ENCODE measurements at regions not wholly inside any gene's neighbourhood (a gene's known extent, or its start where the extent isn't known, plus 50 kb on each side); places are given as distances from the start of the nearest gene placed in this dataset.

DNA sequence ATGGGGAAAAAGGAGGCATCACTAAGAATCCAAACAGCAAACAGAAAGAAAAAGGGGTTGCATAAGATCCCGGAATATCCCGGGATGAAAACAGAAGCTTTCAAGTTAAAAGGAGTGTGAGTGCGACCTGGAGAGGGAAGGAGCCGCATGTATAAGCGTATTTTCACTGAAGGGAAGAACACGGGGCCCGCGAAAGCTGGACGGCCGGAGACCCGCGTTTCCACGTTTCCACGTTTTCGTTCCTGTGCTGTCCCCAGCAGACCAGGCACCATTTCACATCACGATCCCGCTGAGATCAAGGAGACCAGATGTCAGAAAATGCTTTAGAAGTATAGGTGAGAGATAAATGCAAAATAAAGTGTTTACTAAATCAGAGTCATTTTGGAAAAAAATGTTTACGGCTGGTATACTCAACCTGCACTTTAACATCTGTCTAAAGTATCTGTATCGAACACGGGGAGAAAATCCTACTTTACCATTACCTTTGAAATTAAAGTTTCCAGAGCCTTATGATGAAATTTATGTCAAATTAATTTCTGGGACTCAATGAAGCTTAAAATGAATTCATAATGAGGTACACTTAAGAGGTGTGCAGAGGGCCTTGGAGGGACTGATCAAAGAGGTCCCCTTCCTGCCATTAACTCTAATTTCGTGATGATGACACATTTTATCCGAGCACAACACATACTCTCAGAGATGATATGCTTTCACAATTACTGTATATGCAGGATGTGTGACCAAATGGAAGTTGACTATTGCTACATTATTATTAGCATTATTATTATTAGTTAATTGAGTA, 71.0 kb upstream of the SALL3 start:
- no peaks in the 10 kb centered on the region for H3K9me3 ChIP-seq
- no peaks in the 10 kb centered on the region for H3K36me3 ChIP-seq
- H3K4me3 ChIP-seq: no peak overlapping the region
- DNase-seq (ENCODE audit: low spot score) (no peak), ATAC-seq (ENCODE audit: insufficient number of reproducible peaks, low FRiP score, low read depth) (no peak)
- no peaks in the 10 kb centered on the region for H3K4me1 ChIP-seq (ENCODE audit: control insufficient read depth in 1 of 2, low read depth in 2 of 2)
- no peak overlapping the region for H3K27ac ChIP-seq
- TF ChIP-seq, protein P1, sequence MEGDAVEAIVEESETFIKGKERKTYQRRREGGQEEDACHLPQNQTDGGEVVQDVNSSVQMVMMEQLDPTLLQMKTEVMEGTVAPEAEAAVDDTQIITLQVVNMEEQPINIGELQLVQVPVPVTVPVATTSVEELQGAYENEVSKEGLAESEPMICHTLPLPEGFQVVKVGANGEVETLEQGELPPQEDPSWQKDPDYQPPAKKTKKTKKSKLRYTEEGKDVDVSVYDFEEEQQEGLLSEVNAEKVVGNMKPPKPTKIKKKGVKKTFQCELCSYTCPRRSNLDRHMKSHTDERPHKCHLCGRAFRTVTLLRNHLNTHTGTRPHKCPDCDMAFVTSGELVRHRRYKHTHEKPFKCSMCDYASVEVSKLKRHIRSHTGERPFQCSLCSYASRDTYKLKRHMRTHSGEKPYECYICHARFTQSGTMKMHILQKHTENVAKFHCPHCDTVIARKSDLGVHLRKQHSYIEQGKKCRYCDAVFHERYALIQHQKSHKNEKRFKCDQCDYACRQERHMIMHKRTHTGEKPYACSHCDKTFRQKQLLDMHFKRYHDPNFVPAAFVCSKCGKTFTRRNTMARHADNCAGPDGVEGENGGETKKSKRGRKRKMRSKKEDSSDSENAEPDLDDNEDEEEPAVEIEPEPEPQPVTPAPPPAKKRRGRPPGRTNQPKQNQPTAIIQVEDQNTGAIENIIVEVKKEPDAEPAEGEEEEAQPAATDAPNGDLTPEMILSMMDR (IDR thresholded peaks at IDR 0.05): no peak
- no peaks in the 10 kb centered on the region for H3K27me3 ChIP-seq (replicated peaks; ENCODE audit: insufficient read depth)

GRCh38 chr18:78911751-78912283, 67.8 kb upstream of the SALL3 start:
- Histone ChIP-seq H3K4me1 (ENCODE audit: control insufficient read depth in 1 of 2, low read depth in 2 of 2) (no peaks in the 10 kb centered on the region), H3K36me3 (no peaks in the 10 kb centered on the region), H3K27me3 (replicated peaks; ENCODE audit: insufficient read depth) (no peaks in the 10 kb centered on the region), H3K4me3 (no peak overlapping the region), H3K9me3 (no peaks in the 10 kb centered on the region), H3K27ac (no peak overlapping the region)
- TF ChIP-seq, protein P1 (IDR thresholded peaks at IDR 0.05): no peak
- DNase-seq (ENCODE audit: low spot score) (no peak), ATAC-seq (ENCODE audit: insufficient number of reproducible peaks, low FRiP score, low read depth) (no peak)

DNA sequence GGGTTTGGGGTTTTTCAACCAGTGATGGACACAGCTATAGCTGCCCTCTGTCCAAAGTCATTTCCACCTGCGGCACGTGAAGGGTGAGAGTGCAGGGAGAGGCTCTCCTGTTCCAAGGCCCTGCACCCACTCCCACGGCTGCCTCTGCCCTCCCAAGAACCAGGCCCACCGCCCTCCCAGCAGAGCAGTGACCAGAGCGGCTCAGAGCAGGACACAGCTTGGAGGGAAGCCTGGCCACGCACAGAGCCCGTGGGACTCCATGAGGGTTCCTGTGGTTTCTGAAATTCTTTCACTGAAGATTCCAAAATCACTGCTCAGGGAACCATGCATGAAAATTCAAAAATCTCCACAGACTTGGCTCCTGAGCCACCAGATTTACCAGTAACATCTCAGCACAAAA, 67.3 kb upstream of the SALL3 start:
- TF ChIP-seq, protein P1 (IDR thresholded peaks at IDR 0.05): no peak
- no peak for ATAC-seq (ENCODE audit: insufficient number of reproducible peaks, low FRiP score, low read depth)
- H3K4me1 ChIP-seq (ENCODE audit: control insufficient read depth in 1 of 2, low read depth in 2 of 2): no peaks in the 10 kb centered on the region

DNA sequence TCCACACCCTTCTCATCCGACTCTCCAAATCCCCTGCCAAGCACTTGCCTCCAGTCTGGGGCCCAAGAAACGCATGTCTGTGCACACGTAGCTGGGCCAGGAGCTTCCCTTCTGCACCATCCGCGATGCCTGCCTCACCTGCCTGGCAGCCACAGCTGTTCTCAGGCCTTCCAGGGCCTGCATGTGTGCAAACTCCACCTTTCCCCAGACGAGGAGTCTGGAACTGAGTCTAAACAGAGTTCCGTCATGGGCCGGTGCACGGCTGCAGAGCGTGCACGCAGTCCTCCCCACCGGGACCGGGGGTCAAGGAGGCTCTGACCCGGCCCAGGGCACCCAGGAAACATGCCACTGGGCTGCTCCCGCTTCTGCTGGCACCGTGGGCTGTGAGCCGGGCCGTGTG, 66.8 kb upstream of the SALL3 start:
- DNase-seq (ENCODE audit: low spot score): no peak
- no peak for ATAC-seq (ENCODE audit: insufficient number of reproducible peaks, low FRiP score, low read depth)
- H3K4me1 ChIP-seq (ENCODE audit: control insufficient read depth in 1 of 2, low read depth in 2 of 2): no peaks in the 10 kb centered on the region

More for the DNA sequence above, 67.3 kb upstream of the SALL3 start:
- no peak overlapping the region for H3K27ac ChIP-seq
- H3K36me3 ChIP-seq: no peaks in the 10 kb centered on the region
- no peaks in the 10 kb centered on the region for H3K27me3 ChIP-seq (replicated peaks; ENCODE audit: insufficient read depth)
- no peaks in the 10 kb centered on the region for H3K9me3 ChIP-seq
- H3K4me3 ChIP-seq: no peak overlapping the region
- DNase-seq (ENCODE audit: low spot score): no peak

GRCh38 chr18:78913395-78913794, 66.2 kb upstream of the SALL3 start:
- no peaks in the 10 kb centered on the region for H3K4me1 ChIP-seq (ENCODE audit: control insufficient read depth in 1 of 2, low read depth in 2 of 2)
- DNase-seq (ENCODE audit: low spot score): no peak
- H3K36me3 ChIP-seq: no peaks in the 10 kb centered on the region
- H3K4me3 ChIP-seq: no peak overlapping the region
- H3K9me3 ChIP-seq: no peaks in the 10 kb centered on the region
- TF ChIP-seq, protein P1 (IDR thresholded peaks at IDR 0.05): no peak
- ATAC-seq (ENCODE audit: insufficient number of reproducible peaks, low FRiP score, low read depth): no peak
- H3K27ac ChIP-seq: no peak overlapping the region
- no peaks in the 10 kb centered on the region for H3K27me3 ChIP-seq (replicated peaks; ENCODE audit: insufficient read depth)

More for the DNA sequence above, 66.8 kb upstream of the SALL3 start:
- no peaks in the 10 kb centered on the region for H3K9me3 ChIP-seq
- H3K27ac ChIP-seq: no peak overlapping the region
- TF ChIP-seq, protein P1 (IDR thresholded peaks at IDR 0.05): no peak
- no peaks in the 10 kb centered on the region for H3K27me3 ChIP-seq (replicated peaks; ENCODE audit: insufficient read depth)
- no peaks in the 10 kb centered on the region for H3K36me3 ChIP-seq
- H3K4me3 ChIP-seq: no peak overlapping the region
